Activated effector memory CD4-positive, alpha-beta T cell treated with Interleukin-2 at 50 U/mL for 16 hours (primary cell): ENCODE measurements at regions not wholly inside any gene's neighbourhood (a gene's known extent, or its start where the extent isn't known, plus 50 kb on each side); places are given as distances from the start of the nearest gene placed in this dataset.

ENCODE experiments used
- DNase-seq: peaks from one replicate; pipeline ENCODE4 v3.0.0-alpha.2; 2020

DNA sequence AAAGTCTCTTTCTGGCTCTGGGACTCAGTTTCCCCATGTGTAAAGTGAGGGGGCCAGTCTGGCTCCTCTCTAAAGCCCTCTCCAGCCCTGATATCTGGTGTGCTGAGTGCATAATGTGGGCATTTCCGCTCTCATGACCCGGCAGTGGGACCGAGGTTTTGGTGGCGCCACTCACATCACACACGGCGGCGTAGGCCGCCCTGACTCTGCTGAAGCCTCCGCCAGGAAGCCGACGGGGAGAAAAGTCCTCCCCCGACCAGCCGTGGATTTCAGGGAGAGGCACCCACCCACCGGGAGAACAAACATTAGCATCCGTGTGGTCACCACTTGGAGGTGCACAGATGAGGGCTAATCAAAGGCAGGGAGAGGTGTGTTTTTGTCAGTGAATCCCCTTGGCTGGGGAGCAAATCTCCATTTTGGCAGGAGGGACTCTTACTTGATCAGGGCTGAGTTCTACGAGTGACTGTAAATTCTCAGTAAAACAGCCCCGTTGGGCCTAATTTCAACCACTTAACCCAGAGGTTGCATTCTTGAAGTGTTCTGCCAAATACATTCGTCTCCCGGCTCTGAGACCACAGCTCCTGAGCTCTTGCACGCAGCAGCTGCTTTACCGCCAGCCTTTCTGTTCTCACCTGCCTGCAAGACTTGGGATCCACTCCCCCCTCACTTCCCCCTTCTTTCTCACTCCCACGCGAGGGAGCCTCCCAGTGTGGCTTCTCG lies 118.2 kb downstream of the FOXD2 start:
- DNase-seq, result no peak

DNA sequence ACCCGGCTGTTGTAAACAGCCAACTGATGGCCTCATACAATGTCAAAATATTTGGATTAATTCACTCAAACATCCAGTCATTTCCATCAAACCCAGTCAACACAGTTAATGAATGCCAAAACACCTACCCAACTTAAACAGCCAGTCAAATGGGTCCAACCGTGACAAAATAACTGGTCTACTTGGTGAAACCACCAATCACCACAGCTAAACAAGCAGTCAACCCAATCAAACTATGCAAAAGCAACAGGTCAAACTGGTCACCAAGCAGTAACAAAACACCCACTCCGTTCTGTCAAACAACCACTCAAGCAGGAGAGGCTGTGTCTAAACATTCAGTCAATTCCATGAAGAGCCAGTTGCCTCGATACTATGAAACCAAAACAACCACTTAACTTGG lies 119.2 kb downstream of the FOXD2 start:
- DNase-seq, result no peak

DNA sequence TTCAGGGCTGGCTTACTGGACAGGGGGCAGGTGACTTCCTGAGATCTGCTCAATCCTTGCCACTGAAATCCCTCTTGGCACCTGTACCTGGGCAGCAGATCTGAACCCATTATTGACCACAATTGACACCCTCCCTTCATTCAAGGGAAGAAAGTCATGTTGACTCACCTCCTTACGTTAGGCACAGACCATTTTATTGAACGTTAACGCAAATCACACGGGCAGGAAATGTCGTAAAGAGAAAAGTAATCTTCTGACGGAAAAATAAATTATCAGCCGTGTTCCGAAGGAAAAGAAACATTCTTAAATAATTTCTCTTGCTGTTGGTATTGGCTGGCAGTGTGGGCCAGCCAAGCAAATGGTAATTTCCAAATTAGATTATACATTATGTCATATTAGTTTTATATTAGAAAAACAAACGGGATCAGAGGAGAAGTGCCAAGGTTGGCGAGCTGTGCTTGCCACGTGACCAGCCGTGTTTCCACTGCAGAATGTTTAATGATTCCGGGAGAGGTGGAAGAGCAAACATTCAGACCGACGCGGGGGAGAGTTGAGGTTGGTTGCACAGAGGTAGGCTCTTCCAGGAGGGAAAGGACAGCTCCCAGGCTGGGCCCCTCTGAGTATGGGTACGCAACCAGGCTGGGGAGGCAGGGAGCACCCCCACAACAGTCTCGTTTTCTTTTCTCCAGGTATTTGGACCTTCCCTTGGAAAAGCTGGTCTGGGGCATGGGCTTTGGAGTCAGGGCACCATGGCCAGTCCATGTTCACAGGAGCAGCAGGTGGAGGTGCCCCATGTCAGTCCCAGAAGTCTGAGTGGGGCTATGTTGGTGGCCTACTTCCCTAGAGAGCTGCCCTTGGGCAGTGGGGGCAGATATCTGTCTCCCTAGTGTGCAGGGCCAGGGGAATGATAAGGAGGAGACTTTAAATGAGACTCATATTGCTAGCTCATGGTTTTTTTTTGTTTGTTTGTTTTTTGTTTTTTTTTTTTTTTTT lies 121.1 kb downstream of the FOXD2 start:
- no peak for DNase-seq

DNA sequence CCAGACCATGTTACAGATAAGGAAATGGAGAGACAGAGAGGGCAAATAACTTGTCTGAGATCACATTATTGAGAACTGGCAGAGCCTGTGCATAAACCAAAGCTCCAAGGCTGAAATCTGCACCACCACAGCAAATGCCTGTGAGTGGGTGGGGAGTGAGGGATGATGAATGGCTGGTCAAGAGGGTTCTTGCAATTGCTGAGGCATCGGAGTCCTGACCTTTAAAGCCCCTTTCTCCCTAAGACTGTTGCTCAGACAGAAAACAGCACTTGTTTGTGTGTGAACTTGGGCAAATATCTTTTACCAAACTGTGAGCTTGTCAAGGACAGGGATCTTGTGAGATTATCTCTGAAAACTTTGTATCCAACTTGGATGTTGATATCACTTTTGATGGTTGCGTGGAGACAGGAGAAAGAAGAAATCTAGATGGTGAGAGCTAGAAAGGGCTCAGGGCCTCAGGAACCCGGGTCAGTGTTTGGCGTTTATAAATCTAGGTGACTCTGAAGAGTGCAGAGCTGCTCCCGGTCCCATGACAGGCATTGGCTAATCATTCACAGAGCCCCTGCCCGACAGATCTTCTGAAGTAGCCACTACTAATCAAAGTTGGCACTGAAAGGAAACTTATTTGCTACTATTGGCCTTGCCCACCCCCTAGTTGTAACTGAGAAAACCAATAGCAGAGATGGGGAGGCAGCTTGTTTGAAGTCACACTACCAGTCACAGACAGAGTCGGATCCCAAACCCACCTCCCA lies 122.3 kb downstream of the FOXD2 start:
- no peak for DNase-seq

DNA sequence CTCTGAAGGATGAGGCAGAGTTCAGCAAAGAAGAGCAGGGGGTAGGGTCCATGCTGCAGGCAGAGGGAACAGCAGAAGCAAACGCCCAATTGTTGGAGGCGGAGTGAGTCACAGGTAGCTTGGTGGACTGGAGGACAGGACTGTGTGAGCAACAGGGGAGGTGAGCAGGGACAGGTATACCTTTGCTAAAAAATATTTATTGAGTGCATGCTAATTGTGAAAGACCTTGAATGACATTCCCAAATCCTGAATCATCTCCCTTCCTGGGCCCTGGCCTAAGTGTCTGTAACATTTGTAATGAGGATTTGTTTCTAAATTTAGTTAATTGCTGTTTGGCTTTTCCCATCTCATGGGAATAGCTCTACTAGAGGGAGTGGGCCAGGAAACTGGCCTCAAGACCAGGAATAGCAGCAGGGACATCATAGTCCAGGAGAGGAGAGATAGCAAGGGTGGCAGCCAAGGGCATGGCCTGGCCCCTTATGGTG lies 123.7 kb downstream of the FOXD2 start:
- DNase-seq, result no peak

DNA sequence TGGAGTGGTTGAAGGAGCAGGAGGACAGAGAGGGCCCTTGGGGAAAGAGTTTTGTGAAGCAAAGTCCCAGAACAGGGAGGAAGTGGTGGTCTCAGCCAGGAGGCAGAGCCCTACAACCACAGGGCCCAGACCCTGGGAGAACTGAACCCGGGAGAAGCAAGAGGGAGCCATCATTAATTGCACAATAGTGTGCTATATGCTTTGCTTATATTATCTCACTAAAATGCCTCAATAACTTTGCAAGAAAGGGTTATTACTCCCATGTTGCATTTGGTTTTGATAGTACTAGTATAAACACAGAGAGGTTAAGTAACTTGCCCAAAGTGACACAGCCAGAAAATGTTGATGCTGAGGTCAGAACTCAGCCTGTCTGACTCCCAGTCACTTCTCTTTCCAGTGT lies 124.3 kb downstream of the FOXD2 start:
- DNase-seq, result no peak

DNA sequence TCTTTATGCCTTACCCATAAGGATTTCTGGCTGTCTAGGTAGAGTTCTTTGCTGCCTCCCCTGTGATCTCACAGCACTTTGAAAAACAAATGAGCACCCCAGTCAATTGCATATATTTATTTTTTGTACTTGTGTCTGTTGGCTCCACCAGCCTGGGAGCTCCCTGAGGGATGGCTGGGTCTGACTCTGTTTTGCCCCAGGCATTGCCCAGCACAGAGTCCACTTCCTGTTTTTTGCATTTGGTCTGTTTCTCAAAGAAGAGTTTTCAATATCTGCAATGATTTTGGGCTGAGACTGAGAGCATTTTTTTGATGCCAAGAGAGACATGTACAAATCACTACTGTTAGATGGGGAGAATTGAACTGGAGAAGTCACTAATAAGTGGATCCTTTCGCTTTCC lies 125.0 kb downstream of the FOXD2 start:
- no peak for DNase-seq

DNA sequence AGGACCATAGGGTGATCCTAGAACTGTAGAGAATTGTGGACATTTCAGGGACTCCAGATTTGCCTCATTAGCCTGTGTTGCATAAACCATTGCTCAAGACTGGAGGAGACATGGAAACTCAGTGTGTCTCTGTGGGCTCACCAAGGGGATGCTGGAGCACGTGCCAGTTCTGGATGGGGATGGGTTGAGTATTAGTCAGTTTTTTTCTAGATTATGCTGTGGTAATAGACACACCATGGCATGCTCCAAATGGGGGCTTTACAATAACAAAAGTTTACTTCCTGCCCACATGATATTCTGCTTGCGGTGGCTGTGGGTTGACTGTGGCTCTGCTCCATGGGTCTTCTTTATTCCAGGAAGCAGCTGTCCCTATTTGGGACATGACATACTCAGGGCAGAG lies 125.4 kb downstream of the FOXD2 start:
- DNase-seq, result no peak

DNA sequence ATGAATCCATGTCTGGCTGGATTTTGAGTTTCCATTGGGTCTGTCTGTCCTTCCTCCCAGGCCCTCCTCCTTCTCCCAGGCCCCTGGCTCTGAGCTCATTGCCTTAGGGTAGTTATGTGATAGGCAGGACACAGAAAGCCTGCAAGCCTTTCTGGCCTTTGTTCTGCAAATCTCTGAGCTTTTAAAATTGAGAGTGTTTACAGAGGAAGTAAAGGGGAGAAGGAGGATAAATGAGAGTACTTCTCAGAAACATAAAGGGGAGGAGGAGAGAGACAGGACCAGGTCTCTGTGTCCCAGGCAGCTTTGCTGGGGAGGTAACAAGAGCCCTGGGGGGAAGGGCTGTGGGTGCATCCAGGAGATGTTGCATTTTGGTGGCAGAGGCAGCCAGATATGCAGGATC lies 126.7 kb downstream of the FOXD2 start:
- DNase-seq, result no peak

DNA sequence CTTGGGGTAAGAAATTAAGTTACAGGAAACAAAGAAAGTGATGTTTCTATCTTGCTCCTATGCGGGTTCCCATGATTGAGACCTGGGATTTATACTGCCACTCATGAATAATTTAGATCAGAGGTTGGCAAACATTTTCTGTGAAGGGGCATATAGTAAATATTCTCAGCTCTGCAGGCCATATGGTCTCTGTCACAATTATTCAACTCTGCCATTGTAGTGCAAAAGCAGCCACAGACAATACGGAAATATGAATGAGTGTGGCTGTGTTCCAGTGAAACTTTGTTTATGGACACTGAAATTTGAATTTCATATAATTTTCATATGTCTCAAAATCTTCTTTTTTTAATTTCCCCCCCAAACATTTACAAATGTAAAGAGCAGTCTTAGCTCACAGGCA lies 127.2 kb downstream of the FOXD2 start:
- no peak for DNase-seq

DNA sequence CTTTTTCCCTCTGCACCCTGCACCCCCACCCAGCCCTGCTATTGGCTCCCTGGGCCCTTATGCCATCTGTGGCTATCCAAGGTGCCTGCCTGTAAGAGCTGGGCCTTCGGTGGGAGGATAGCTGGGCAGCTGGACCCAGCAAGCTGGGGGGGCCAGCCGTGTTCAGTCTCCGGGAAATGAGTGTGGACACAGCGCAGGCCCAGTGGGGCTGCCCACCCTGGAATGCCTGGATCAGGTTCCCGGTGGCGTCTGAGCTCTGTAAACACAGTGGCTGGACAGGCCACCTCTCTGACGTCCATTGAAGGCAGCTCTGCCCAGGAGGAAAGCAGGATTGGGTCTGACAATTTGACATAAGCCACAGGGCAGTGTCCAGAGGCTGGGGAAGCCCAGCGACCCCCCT lies 127.8 kb downstream of the FOXD2 start:
- DNase-seq, result no peak

DNA sequence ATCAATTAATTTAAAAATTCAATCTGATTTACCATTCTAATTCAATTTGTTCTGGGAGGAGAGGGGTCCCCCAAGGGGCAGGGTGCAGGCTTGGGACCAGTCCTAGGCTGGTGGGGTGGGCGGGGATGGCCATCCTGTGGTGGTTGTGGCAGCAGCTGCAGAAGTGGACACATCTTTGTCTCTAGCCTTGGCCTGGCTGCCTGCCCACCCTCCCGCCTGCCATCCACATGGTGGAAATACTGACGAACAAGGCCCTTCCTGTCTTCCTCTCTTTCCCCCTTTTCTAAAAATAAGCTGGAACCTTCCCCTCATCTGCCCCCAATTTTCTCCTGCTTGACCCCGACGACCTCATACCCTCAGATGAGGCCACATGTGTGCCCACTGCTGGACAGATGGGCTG lies 130.9 kb downstream of the FOXD2 start:
- no peak for DNase-seq

DNA sequence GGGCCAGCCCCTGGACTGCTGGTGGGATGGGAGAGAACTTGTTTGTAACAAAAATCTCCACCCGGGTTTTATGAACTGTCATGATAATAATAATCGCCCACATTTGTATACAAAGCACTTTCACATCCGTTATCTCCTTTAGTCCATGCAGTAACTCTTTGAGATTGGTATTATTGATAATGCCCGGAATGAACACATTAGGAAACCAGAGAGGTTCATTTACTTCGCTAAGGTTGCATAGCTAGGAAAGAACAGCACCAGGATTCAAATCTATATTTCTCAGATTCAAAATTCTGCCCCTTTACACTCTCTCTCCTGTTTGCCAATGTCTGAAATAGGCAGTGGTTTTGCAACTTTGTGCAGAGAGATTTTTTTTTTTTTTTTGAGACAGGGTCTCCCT lies 131.4 kb downstream of the FOXD2 start:
- no peak for DNase-seq

DNA sequence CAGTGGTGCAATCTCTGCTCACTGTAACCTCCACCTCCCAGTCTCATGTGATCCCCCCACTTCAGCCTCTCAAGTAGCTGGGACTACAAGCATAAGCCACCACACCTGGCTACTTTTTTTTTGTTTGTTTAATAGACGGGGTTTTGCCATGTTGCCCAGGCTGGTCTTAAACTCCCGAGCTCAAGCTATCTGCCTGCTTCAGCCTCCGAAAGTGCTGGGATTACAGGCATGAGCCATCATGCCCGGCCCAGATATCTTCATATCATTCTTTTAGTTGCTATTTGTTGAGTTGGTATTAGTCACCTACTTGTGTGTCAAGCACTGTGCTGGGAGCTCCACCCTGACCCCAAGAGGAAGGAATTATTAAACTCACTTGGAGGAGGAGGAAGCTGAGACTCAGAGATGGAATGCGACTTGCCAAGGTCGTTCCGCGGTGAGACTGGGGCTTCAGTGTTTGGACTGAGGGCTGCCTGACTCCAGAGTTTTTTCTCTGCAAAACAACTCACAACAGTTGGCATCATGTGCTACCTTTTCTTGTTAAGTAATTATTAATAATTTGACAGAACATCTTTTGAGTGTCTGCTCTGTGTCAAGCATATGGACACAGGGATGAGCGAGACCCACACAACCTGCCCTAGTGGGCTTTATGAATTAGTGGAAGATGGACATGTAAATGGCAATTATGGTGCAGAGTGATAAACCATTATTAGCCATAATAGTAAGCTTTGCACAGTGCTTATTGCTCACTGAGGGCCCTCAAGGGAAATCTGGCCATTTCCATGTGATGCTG lies 132.0 kb downstream of the FOXD2 start:
- DNase-seq, result no peak

DNA sequence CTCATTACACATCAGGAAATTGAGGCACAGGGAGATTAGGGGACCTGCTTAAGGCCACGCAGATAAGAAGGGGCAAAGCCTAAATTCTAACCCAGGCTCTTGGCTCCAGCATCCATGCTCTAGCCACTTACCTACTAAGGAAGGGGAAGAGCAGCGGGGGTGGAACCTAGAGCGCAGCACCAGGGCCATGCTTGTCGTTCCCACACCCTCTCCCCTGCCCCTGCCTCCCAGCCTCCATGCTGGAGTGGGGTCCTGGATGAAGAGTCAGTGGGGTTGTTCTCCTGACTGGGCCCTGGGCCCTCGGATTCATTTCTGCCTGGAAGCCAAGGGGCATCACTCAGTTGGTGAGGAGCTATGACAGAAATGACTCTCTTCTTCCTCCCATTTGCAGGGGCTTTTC lies 133.3 kb downstream of the FOXD2 start:
- DNase-seq, result no peak

DNA sequence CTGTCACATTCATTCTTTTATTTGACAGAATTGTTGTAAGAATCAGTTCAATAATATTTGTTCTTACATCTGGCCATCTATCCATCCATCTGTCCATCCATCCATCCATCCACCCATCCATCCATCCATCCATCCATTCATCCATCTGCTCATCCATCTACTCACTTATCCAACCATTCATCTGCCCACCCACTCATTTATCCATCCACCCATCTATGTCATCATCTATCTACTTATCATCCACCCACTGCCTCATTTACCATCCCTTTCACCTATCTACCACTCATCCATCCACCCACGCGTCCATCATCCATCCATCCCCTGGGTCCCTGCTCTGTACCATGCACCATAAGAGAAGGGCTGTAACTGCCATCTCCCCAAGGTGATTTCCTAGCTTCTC lies 134.1 kb downstream of the FOXD2 start:
- DNase-seq, result no peak

DNA sequence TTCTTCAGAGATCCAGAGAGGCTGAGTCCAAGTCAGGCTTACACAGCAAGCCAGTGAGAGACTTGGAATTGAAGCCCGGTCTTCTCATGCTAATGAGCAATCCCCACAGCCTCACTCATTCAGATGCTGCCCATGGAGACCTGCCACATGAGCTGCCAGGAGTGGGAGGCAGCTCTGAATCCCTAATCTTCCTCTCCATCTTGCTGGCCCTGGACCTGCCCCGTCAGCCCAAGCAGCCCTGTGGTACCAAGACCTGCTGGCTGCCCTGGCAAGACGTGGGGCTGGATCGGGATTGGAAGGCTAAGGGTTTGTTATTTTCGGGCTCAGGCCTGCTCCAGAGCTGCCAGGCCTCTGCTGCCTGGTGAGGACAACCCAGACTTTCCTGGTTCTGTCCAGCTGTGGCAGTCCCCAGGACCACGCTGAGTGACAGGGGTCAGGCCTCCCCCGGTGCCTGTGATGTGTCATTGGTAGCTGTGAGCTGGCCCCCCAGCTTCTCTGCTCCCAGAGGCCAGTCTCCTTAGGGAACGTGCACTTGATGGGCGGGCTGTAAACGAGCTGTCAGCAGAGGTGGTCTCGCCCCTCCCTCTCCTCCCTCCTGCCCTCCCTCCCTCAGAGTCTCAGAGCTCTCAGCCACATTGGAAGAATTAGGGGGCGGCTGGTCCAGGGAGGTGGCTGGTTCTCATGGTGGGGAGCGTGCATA lies 135.0 kb downstream of the FOXD2 start:
- no peak for DNase-seq

DNA sequence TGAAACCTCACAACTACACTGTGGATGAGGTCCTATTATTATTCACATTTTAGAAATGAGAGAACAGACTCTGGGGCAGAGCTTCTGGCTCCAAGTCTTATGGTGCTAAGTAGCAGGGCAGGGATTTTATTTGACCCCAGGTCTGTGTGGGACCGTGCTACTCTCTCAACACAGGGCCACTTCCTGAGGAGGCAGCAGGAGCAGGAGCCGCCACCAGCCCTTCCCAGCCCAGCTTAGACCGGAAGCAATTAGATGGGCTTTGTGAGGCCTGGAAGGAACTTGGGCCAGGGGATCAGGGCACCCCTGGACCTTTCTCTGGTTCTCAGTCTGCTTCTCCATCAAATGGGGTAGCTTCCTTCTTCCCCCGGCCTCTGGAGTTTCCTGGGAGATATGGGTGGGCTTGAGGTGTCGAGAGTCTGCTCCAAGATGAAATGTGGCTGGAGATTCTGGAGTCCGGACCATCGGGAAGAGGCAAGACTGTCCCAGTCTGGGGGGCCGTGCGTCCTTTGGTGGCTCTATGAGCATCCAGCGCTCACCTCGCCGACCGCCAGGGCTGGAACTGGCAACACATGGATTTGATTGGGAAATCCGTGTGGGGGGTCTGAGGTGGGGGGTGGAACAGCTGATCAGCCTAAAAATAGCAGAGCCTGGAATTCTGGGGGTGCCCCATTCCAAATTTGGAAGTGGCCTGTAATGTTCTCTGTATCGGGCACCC lies 136.8 kb downstream of the FOXD2 start:
- DNase-seq, result no peak

DNA sequence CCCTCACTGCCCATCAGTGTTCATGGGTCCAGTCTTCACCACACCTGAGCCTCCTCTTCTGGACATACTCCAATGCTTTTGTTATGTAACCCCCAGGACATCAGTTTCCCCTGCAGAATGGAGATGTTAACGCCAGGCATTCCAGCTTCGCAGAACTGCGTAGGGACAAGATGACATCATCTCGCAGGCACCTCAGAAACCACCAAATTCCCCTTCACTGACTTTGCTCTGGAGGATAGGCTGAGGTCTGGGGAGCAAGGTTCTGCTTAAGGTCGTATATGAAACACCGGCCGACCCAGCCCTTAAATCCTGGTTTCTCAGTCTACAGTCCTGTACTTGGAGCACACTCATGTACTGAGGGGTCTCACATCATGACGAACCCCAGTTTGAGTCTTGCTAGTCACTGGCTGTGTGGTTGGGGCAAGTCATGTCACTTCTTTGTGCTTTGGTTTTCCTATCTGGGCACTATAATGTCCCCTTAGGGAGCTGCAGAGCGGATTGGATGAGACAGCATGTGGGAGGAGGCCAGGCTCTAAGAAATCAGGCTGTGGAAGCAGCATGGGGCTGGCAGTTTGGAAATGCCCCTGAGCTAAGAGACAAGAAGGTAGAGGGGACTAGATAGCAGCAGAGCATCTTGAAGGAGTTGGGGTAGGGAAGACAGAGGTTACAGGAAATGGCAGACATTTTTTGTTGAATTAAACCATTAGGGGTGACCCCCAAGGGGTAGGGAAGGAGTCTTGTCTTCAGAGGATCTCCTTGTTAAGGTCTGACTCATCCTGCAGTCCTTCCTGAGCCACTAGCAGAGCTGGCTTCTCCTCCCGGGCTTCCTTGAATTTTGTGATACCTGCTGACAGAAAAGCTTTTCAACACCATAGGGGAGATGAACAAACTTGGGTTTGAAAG lies 138.3 kb downstream of the FOXD2 start:
- DNase-seq, result no peak

DNA sequence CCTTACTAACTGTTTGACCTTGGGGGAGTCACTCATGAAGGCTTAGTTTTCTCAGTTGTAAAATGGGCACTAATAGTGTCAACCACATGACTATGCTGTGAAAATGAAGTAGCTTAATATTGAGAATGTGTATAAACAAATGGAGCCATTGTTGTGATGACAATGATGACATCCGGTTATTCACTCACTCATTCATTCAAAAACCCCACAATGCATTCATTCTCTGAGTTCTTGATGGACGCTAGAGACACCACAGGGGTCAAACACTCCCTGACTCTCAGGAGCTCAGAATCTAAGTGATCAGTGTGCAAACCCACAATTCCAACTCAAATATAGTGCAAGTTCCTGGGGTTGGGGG lies 138.9 kb downstream of the FOXD2 start:
- no peak for DNase-seq
